22Rv1 (cell line): ENCODE measurements at regions not wholly inside any gene's neighbourhood (a gene's known extent, or its start where the extent isn't known, plus 50 kb on each side); places are given as distances from the start of the nearest gene placed in this dataset.

Source experiments
- ZFX ChIP-seq: fragments of 450-650 bp; IDR thresholded peaks from 2 replicates; pipeline ENCODE4 v1.6.1; 2017; ENCODE audit warnings: antibody characterized with exemption, borderline replicate concordance
- TF ChIP-seq, protein P1 (sequence below): fragments of 450-650 bp; IDR thresholded peaks from 2 replicates; pipeline ENCODE4 v1.5.1; 2017; ENCODE audit warnings: mild to moderate bottlenecking

DNA sequence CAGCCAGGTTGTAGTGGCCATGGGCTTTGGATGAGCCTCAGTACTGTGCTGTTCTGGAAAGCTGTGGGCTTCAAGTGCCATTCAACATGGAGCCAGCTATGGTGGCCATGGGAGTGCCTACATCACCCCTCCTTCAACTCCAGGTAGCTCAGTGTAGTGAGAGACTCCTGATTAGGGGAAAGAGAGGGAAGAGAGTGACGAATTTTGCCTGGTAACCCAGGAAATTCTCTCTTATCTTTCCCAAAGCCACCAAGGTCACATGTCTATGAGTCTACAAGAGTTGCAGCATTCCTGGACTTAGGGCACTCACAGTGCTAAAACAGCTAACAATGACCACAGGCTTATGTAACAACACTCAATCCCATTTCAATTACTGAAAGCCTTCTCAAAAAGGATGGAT lies 81.7 kb upstream of the SPTLC1 start:
- TF ChIP-seq, protein P1, sequence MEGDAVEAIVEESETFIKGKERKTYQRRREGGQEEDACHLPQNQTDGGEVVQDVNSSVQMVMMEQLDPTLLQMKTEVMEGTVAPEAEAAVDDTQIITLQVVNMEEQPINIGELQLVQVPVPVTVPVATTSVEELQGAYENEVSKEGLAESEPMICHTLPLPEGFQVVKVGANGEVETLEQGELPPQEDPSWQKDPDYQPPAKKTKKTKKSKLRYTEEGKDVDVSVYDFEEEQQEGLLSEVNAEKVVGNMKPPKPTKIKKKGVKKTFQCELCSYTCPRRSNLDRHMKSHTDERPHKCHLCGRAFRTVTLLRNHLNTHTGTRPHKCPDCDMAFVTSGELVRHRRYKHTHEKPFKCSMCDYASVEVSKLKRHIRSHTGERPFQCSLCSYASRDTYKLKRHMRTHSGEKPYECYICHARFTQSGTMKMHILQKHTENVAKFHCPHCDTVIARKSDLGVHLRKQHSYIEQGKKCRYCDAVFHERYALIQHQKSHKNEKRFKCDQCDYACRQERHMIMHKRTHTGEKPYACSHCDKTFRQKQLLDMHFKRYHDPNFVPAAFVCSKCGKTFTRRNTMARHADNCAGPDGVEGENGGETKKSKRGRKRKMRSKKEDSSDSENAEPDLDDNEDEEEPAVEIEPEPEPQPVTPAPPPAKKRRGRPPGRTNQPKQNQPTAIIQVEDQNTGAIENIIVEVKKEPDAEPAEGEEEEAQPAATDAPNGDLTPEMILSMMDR: no peak
- no peak for TF ChIP-seq ZFX
